Stimulated activated CD4-positive, alpha-beta T cell treated with anti-CD3 and anti-CD28 coated beads, Interleukin-2, amount 100 ng/mL, for 24 hours (primary cell): ENCODE measurements at regions not wholly inside any gene's neighbourhood (a gene's known extent, or its start where the extent isn't known, plus 50 kb on each side); places are given as distances from the start of the nearest gene placed in this dataset.

ENCODE experiments used
- DNase-seq, 2 donors: peaks; one replicate each; pipeline ENCODE4 v3.0.0-alpha.2; 2020

- DNase-seq, result no peak
These were observed 136.5 kb downstream of the DSEL start for GRCh38 chr18:67379981-67380380.

- no peak for DNase-seq
These were observed 140.1 kb downstream of the DSEL start for GRCh38 chr18:67376372-67376771.

GRCh38 chr18:67373636-67374035 lies 142.9 kb downstream of the DSEL start:
- DNase-seq, result no peak

- no peak for DNase-seq
These were observed 149.0 kb downstream of the DSEL start for GRCh38 chr18:67367540-67367939.

- DNase-seq, result no peak
These were observed 152.8 kb downstream of the DSEL start for GRCh38 chr18:67363694-67364093.

- DNase-seq, result no peak
These were observed 153.6 kb downstream of the DSEL start for GRCh38 chr18:67362906-67363305.

GRCh38 chr18:67359873-67360838 lies 156.4 kb downstream of the DSEL start:
- peak; percentile 17 to 43 for DNase-seq

- no peak for DNase-seq
These were observed 157.6 kb downstream of the DSEL start for GRCh38 chr18:67358947-67359346.

- no peak for DNase-seq
These were observed 161.8 kb downstream of the DSEL start for GRCh38 chr18:67354692-67355091.

- no peak for DNase-seq
These were observed 162.4 kb downstream of the DSEL start for GRCh38 chr18:67354091-67354490.

- DNase-seq, result no peak
These were observed 169.1 kb downstream of the DSEL start for GRCh38 chr18:67347438-67347837.

GRCh38 chr18:67342159-67342558 lies 174.4 kb downstream of the DSEL start:
- DNase-seq, result no peak

GRCh38 chr18:67337696-67338095 lies 178.8 kb downstream of the DSEL start:
- DNase-seq, result no peak

GRCh38 chr18:67331857-67332256 lies 184.7 kb downstream of the DSEL start:
- DNase-seq, result no peak

- DNase-seq, result no peak
These were observed 197.4 kb downstream of the DSEL start for GRCh38 chr18:67319109-67319508.

GRCh38 chr18:67318651-67319050 lies 197.9 kb downstream of the DSEL start:
- no peak for DNase-seq

- DNase-seq, result no peak
These were observed 205.7 kb downstream of the DSEL start for GRCh38 chr18:67310826-67311225.

- no peak for DNase-seq
These were observed 207.7 kb downstream of the DSEL start for GRCh38 chr18:67308819-67309218.

- DNase-seq, result no peak
These were observed 211.1 kb downstream of the DSEL start for GRCh38 chr18:67305466-67305865.

GRCh38 chr18:67302043-67302442 lies 214.5 kb downstream of the DSEL start:
- no peak for DNase-seq

- no peak for DNase-seq
These were observed 214.9 kb downstream of the DSEL start for GRCh38 chr18:67301592-67301991.

GRCh38 chr18:67300498-67300897 lies 216.0 kb downstream of the DSEL start:
- peak in 1 of 2 donors; percentile 1 for DNase-seq

GRCh38 chr18:67292814-67293213 lies 223.7 kb downstream of the DSEL start:
- DNase-seq, result no peak

- no peak for DNase-seq
These were observed 226.1 kb downstream of the DSEL start for GRCh38 chr18:67290421-67290820.

GRCh38 chr18:67285583-67285982 lies 230.9 kb downstream of the DSEL start:
- no peak for DNase-seq
